NB4 (cell line): ENCODE measurements at regions not wholly inside any gene's neighbourhood (a gene's known extent, or its start where the extent isn't known, plus 50 kb on each side); places are given as distances from the start of the nearest gene placed in this dataset.

ENCODE experiments used
- MYC ChIP-seq: IDR thresholded peaks from 2 replicates; pipeline ENCODE4 v1.6.1; 2011; ENCODE audit warnings: low read depth, low read length
- TF ChIP-seq, protein P1 (sequence below): IDR thresholded peaks from one replicate; pipeline ENCODE4 v1.5.1; 2012; ENCODE audit warnings: low read depth, low read length

- TF ChIP-seq, protein P1, sequence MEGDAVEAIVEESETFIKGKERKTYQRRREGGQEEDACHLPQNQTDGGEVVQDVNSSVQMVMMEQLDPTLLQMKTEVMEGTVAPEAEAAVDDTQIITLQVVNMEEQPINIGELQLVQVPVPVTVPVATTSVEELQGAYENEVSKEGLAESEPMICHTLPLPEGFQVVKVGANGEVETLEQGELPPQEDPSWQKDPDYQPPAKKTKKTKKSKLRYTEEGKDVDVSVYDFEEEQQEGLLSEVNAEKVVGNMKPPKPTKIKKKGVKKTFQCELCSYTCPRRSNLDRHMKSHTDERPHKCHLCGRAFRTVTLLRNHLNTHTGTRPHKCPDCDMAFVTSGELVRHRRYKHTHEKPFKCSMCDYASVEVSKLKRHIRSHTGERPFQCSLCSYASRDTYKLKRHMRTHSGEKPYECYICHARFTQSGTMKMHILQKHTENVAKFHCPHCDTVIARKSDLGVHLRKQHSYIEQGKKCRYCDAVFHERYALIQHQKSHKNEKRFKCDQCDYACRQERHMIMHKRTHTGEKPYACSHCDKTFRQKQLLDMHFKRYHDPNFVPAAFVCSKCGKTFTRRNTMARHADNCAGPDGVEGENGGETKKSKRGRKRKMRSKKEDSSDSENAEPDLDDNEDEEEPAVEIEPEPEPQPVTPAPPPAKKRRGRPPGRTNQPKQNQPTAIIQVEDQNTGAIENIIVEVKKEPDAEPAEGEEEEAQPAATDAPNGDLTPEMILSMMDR: no peak
- no peak for TF ChIP-seq MYC
These were observed 64.4 kb upstream of the MYEOV start for GRCh38 chr11:69229511-69229910.
